GM21515 (cell line): ENCODE measurements at regions not wholly inside any gene's neighbourhood (a gene's known extent, or its start where the extent isn't known, plus 50 kb on each side); places are given as distances from the start of the nearest gene placed in this dataset.

ENCODE experiments used
- ATAC-seq: cut with Tn5 transposase; IDR thresholded peaks from one replicate; pipeline ENCODE4 v1.9.1; 2021; ENCODE audit not compliant: unreplicated experiment

DNA sequence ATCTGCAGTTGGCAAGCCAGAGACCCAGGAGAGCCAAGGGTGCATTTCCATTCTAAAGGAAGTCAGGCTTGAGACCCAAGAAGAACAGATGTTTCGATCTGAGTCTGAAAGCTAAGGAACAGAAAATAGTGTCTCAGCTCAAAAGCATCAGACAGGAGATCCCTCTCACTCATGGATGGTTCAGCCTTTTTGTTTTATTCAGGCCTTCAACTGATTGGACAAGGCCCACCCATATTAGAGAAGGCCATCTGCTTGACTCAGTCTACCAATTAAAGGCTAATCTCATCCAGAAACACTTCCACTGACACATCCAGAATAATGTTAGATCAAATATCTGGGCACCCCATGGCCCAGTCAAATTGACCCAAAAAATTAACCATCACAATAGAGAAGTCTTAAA, 255.0 kb downstream of the TXNL1 start:
- ATAC-seq, result no peak

GRCh38 chr18:56382541-56382940, 255.9 kb downstream of the TXNL1 start:
- ATAC-seq, result no peak

DNA sequence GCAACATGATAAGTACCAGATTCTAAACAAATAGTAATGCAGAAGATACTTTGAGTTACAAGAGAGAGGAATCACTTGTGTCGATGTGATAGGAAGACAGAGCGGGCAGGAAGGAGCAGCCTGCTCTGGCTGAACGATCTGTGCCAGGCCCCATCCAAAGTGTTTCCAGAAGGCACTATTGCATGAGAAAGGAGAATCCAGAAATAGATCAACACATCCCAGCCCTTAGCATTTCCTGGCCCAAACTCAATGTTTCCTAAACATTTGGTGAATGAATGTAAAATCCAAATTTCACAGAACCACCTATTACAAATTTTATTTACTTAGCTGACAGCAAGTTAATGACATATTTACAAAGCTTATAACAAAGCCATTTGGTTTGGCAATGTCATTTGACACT, 257.2 kb downstream of the TXNL1 start:
- no peak for ATAC-seq

DNA sequence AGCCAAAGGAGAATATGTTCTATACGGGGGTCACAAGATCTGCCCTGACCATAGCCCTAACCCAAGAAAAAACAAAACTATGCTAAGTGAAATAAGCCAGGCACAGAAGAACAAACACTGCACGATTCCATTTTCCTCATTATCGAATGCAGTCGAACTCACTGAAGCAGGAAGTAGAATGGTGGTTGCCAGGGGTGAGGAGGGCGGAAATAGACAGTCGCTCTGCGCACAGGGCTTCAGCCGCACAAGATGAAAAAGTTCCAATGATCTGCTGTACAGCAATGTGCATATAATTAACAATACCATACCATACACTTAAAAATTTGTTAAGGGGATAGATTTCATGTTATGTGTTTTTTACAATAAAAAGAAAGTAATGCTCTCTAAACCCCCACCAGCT, 257.7 kb downstream of the TXNL1 start:
- ATAC-seq, result no peak

DNA sequence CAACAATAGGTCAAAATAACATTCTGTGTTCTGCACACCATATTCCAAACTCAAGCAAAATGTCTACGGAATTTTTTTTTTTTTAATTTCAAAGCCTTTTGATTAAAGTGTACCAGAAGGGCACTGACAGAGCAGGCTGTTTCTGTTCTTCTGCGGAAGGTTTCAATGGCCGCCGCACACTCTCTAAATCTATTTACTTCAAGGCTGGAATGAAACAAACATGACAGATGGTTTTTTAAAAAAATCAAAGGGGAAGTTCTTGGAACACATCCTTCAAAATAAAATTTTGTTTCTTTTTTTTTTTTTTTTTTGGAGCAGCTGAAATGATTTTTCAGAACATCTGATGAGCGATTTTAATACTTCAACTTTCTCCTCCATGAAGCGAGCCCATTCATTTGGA, 259.1 kb downstream of the TXNL1 start:
- ATAC-seq, result no peak

GRCh38 chr18:56377231-56377630, 261.2 kb downstream of the TXNL1 start:
- no peak for ATAC-seq

- ATAC-seq, result no peak
Measured at GRCh38 chr18:56374007-56374655, 264.3 kb downstream of the TXNL1 start.

GRCh38 chr18:56373601-56374000, 264.8 kb downstream of the TXNL1 start:
- ATAC-seq, result no peak

DNA sequence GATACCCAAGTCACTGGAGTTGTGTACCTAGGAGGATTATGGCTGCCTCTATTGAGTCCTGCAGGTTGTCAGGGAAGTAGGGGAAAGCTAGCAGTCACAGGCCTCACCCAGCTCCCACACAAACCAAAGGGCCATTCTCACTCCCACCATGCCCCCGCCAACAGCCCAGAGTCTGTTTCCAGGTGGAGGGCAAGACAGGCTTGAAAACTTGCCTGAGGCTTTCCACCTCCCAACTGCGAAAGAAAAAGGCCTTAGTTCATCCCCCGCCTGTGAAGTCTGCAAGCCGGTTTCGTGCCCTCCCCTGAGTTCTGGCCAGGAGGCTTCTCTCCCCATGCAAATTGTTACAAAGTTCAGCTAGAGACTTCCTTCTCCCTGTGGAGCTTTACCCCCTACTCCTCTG, 270.3 kb downstream of the TXNL1 start:
- ATAC-seq, result no peak

- no peak for ATAC-seq
Measured at GRCh38 chr18:56358608-56359280, 279.6 kb downstream of the TXNL1 start.

DNA sequence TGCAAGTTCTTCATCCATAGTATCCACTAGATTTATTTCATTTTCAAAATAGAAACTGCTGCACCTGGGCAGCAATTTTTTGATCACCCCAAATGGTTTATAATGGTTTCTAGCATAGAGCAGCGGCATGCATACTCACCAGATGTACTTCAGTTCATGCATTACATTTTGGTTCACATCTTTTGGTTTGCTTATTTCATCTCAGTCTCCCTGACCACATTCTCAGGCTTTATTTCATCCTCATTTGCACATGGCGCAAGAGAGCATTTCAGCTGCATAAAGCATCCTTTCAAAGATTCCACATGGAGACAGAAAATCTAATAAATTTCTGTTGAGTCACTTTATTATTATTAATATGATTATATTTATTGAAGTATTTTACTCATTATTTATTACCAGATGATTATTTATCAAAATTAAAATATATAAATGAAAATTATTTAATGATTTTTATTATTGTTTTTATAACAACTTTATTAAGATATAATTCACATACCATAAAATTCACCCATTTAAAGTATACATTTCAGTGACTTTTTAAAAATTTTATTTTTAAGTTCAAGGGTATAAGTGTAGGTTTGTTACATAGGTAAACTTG, 284.6 kb downstream of the TXNL1 start:
- ATAC-seq, result no peak

- ATAC-seq, result no peak
Measured at GRCh38 chr18:56351911-56352500, 286.4 kb downstream of the TXNL1 start.

DNA sequence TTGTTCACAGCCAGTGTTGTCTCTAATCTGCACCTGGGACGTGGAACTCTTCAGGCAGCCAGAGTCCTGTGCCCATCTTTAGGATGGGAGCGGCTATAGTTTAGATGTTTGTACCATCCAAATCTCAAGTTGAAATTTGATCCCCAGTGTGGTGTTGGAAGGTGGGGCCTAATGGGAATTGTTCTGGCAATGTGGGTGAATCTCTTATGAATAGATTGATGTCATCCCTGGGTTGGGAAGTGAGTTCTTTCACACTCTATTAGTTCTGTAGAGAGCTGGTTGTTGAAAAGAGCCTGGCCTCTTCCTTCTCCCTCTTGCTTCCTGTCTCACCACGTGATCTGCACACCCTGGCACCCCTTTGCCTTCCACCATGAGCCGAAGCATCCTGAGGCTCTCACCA, 300.9 kb downstream of the TXNL1 start:
- no peak for ATAC-seq

- no peak for ATAC-seq
Measured at GRCh38 chr18:56333839-56334238, 304.6 kb downstream of the TXNL1 start.

DNA sequence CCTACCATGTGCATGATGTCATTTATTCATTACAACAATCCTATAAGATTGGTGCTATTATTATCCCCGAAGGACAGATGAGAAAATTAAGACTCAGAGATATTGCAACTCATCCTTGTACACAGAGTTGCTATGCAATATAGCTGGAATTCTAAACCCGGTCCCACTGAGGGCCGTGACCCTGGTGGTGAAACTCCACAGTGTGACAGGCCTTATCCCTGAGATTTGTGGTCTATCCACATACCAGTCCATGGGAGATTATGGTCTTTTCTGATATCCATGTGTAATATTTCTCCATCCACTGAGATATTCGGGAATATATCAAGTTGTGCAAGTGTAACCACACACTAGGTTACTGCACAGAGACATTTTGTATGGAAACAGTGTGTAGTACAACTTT, 305.2 kb downstream of the TXNL1 start:
- ATAC-seq, result no peak

DNA sequence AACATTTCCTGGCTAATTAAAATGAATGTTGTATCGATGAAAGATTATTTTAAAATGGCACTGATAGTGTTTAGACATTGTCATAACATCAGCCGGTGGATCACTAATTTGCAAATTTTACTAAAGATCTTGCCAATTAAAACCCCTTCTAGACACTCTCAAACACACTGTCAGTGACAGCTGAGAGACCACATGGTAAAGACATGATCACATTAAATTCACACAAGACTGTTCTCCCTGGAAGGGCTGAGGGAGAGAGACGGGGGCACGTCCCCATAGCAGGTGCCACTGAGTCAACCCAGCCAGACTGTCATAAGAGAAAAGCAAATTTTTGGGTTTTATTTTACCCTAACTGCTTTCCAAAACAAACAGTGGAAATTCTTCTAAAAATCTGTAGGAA, 306.0 kb downstream of the TXNL1 start:
- ATAC-seq, result no peak

DNA sequence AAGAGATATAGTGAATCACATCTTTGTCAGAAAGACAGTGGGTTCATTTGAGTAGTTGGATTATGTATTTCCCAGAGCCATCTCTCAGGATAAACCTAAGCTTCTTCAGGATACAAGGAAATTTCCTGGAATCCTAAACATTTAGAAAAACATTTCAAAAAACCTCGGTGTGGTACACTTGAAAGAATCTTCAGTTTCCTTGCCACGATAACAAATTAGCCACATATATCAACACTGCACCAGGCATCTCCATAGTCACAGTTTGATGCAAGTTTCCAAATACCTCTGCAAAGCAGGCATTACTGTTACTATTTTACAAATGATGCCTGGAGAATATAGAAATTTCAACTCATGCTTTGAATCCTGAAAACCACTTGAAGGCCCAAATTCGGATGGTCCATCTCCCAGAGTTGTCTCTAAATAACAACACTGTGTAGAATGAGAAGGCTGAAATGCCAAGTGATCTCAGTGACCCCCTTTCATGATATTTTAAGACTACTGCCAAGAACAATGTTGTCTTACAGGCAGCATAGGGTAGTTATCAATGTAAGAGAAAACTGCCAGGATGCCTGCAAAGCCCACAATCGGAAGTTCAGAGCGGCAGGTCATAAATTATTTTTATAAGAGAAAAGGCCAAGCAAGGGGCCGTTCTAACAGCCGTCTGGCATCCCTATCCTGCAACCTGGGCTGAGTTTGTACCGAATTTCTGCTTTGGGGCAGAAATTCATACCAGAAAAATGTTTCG, 307.9 kb downstream of the TXNL1 start:
- ATAC-seq, result no peak

GRCh38 chr18:56329536-56329935, 308.9 kb downstream of the TXNL1 start:
- no peak for ATAC-seq

DNA sequence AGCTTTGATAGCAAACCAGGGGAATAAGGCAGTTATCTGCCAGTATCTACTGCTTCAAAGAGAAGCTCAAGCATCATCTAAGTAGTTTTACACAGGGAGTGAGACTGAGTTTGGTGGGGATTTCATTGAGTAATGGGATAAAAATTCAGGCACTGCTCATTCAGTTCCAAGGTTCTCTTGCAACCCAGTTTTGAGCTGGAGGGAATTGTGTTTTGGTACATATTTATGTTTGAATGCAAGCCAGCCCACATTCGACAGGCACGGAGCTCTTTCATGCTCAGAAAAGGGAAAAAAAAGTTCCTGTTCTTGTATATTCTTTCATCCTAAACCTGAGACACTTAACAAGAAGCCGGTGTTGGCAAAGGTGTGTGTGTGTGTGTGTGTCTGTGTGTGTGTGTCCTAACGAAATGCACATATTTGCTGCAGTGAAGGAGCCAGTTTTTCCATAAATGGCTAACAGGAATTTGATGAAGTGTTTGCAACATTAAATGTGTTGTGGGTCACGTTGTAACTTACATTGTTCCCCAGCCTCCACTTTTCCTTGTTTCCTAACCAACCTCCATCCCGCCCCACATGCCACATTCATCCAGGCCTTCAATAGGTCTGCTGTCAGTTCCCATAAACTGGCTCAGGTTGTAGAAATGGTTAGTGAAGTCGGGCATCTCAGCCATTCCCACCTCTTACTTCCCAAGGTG, 311.1 kb downstream of the TXNL1 start:
- no peak for ATAC-seq

GRCh38 chr18:56326336-56327072, 311.9 kb downstream of the TXNL1 start:
- no peak for ATAC-seq
